ENCODE measurements at regions not wholly inside any gene's neighbourhood (a gene's known extent, or its start where the extent isn't known, plus 50 kb on each side); places are given as distances from the start of the nearest gene placed in this dataset.

- TF ChIP-seq CTCF (IDR thresholded peaks at IDR 0.05) (no peak), TEAD4 (IDR thresholded peaks at IDR 0.05; ENCODE audit: borderline replicate concordance, insufficient read depth) (no peak), PBX3 (IDR thresholded peaks at IDR 0.05) (no peak), EP300 (IDR thresholded peaks at IDR 0.05; ENCODE audit: borderline replicate concordance in 1 of 2, low read depth in 1 of 2, low read length in 1 of 2) (no peak), FOXJ3 (CRISPR knock-in tag; IDR thresholded peaks at IDR 0.05) (no peak), TAF1 (IDR thresholded peaks at IDR 0.05; ENCODE audit: borderline replicate concordance, low read depth, low read length) (no peak), RCOR1 (IDR thresholded peaks at IDR 0.05; ENCODE audit: low read length) (no peak)
- TF ChIP-seq, protein P1, sequence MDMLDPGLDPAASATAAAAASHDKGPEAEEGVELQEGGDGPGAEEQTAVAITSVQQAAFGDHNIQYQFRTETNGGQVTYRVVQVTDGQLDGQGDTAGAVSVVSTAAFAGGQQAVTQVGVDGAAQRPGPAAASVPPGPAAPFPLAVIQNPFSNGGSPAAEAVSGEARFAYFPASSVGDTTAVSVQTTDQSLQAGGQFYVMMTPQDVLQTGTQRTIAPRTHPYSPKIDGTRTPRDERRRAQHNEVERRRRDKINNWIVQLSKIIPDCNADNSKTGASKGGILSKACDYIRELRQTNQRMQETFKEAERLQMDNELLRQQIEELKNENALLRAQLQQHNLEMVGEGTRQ (IDR thresholded peaks at IDR 0.05; ENCODE audit: borderline replicate concordance, low read depth, low read length), result no peak
Measured at GRCh38 chr10:43872644-43873043, 224.0 kb upstream of the ZNF32 start.
